ENCODE measurements at regions not wholly inside any gene's neighbourhood (a gene's known extent, or its start where the extent isn't known, plus 50 kb on each side); places are given as distances from the start of the nearest gene placed in this dataset.
A peak's percentile ranks its signal among the peaks of the same experiment; 100 is the strongest.

- no peak for DNase-seq
These were observed 1090.2 kb downstream of the BCL11B start for GRCh38 chr14:98181768-98182167.

GRCh38 chr14:98182393-98183055 lies 1089.5 kb downstream of the BCL11B start:
- no peak for DNase-seq

GRCh38 chr14:98183556-98183955 lies 1088.4 kb downstream of the BCL11B start:
- no peak for DNase-seq

- DNase-seq = no peak
These were observed 1087.5 kb downstream of the BCL11B start for GRCh38 chr14:98184457-98184856.

- no peak for DNase-seq
These were observed 1087.0 kb downstream of the BCL11B start for GRCh38 chr14:98185036-98185435.

GRCh38 chr14:98186140-98186539 lies 1085.9 kb downstream of the BCL11B start:
- DNase-seq = no peak

GRCh38 chr14:98187281-98187680 lies 1084.7 kb downstream of the BCL11B start:
- no peak for DNase-seq

- no peak for DNase-seq
These were observed 1082.9 kb downstream of the BCL11B start for GRCh38 chr14:98189062-98189461.

- no peak for DNase-seq
These were observed 1082.5 kb downstream of the BCL11B start for GRCh38 chr14:98189511-98189910.

GRCh38 chr14:98189944-98190343 lies 1082.1 kb downstream of the BCL11B start:
- no peak for DNase-seq

- DNase-seq = no peak
These were observed 1079.1 kb downstream of the BCL11B start for GRCh38 chr14:98192946-98193345.

GRCh38 chr14:98194821-98195220 lies 1077.2 kb downstream of the BCL11B start:
- no peak for DNase-seq

- DNase-seq = no peak
These were observed 1076.7 kb downstream of the BCL11B start for GRCh38 chr14:98195256-98195655.

GRCh38 chr14:98197933-98198332 lies 1074.1 kb downstream of the BCL11B start:
- no peak for DNase-seq

- DNase-seq = peak; percentile 23
These were observed 1073.6 kb downstream of the BCL11B start for GRCh38 chr14:98198385-98198784.

- DNase-seq = no peak
These were observed 1071.4 kb downstream of the BCL11B start for GRCh38 chr14:98200601-98201000.

- DNase-seq = no peak
These were observed 1068.6 kb downstream of the BCL11B start for GRCh38 chr14:98203421-98203820.

GRCh38 chr14:98204139-98204538 lies 1067.9 kb downstream of the BCL11B start:
- DNase-seq = no peak

- DNase-seq = no peak
These were observed 1064.6 kb downstream of the BCL11B start for GRCh38 chr14:98207415-98207814.

GRCh38 chr14:98208211-98208611 lies 1063.8 kb downstream of the BCL11B start:
- no peak for DNase-seq

GRCh38 chr14:98208943-98209342 lies 1063.1 kb downstream of the BCL11B start:
- no peak for DNase-seq

GRCh38 chr14:98210045-98210672 lies 1061.8 kb downstream of the BCL11B start:
- DNase-seq = peak; percentile 21

GRCh38 chr14:98217530-98217929 lies 1054.5 kb downstream of the BCL11B start:
- DNase-seq = no peak

GRCh38 chr14:98218218-98218617 lies 1053.8 kb downstream of the BCL11B start:
- no peak for DNase-seq

- no peak for DNase-seq
These were observed 1052.4 kb downstream of the BCL11B start for GRCh38 chr14:98219638-98220037.
